Right atrium auricular region (tissue), 2 donors: ENCODE measurements at regions not wholly inside any gene's neighbourhood (a gene's known extent, or its start where the extent isn't known, plus 50 kb on each side); places are given as distances from the start of the nearest gene placed in this dataset.

Experiments
- DNase-seq: peaks from one replicate; pipeline ENCODE4 v3.0.0-alpha.2; 2019; ENCODE audit warnings: low spot score
- H3K27ac ChIP-seq, 2 donors: fragments of 200-600 bp; sonication (generic); 1 replicate in 1 of 2; 2 replicates in 1 of 2; pipeline ENCODE4 v1.5.1; 2016 to 2019
- H3K27me3 ChIP-seq, 2 donors: fragments of 200-600 bp; sonication (generic); one replicate each; pipeline versions ENCODE4 v1.5.1 to v1.6.0; 2017 to 2019
- H3K36me3 ChIP-seq: fragments of 200-600 bp; sonication (generic); one replicate; pipeline ENCODE4 v1.5.1; 2016
- H3K4me1 ChIP-seq, 2 donors: fragments of 200-600 bp; sonication (generic); one replicate each; pipeline versions ENCODE4 v1.5.1 to v1.6.0; 2017 to 2019
- H3K4me3 ChIP-seq, 2 donors: fragments of 200-600 bp; sonication (generic); 1 replicate in 1 of 2; 2 replicates in 1 of 2; pipeline ENCODE4 v1.5.1; 2017 to 2019; ENCODE audit warnings: mild to moderate bottlenecking in 1 of 2, moderate library complexity in 1 of 2
- H3K9me3 ChIP-seq, 2 donors: fragments of 200-600 bp; sonication (generic); one replicate each; pipeline ENCODE4 v1.5.1; 2019
- TF ChIP-seq, protein P1 (sequence below), 2 donors: fragments of 200-600 bp; sonication (generic); IDR thresholded peaks; one replicate each; pipeline ENCODE4 v1.5.1; 2019; ENCODE audit warnings: antibody characterized with exemption in 2 of 2

DNA sequence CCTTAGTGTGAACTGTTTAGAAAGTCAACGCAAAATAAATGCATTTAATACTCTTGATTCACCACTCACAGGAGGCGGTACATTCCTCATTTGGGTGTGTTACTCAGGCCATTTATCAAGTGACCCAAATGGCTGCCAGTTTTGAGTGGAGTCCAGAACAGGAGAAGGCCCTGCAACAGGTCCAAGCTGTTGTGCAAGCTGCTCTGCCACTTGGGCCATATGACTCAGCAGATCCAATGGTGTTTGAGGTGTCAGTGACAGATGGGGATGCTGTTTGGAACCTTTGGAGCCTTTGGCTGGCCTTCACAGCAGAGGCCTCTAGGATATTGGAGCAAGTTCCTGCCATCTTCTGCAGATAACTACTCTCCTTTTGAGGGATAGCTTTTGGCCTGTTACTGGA, 609.2 kb downstream of the KCNT2 start:
- no peak for DNase-seq
- no peaks in the 10 kb centered on the region for H3K4me1 ChIP-seq
- H3K27me3 ChIP-seq = no peaks in the 10 kb centered on the region
- no peak overlapping the region for H3K4me3 ChIP-seq
- TF ChIP-seq, protein P1, sequence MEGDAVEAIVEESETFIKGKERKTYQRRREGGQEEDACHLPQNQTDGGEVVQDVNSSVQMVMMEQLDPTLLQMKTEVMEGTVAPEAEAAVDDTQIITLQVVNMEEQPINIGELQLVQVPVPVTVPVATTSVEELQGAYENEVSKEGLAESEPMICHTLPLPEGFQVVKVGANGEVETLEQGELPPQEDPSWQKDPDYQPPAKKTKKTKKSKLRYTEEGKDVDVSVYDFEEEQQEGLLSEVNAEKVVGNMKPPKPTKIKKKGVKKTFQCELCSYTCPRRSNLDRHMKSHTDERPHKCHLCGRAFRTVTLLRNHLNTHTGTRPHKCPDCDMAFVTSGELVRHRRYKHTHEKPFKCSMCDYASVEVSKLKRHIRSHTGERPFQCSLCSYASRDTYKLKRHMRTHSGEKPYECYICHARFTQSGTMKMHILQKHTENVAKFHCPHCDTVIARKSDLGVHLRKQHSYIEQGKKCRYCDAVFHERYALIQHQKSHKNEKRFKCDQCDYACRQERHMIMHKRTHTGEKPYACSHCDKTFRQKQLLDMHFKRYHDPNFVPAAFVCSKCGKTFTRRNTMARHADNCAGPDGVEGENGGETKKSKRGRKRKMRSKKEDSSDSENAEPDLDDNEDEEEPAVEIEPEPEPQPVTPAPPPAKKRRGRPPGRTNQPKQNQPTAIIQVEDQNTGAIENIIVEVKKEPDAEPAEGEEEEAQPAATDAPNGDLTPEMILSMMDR (IDR thresholded peaks at IDR 0.05) = no peak
- H3K27ac ChIP-seq = no peak overlapping the region
- no peaks in the 10 kb centered on the region for H3K36me3 ChIP-seq
- H3K9me3 ChIP-seq = no peaks in the 10 kb centered on the region

DNA sequence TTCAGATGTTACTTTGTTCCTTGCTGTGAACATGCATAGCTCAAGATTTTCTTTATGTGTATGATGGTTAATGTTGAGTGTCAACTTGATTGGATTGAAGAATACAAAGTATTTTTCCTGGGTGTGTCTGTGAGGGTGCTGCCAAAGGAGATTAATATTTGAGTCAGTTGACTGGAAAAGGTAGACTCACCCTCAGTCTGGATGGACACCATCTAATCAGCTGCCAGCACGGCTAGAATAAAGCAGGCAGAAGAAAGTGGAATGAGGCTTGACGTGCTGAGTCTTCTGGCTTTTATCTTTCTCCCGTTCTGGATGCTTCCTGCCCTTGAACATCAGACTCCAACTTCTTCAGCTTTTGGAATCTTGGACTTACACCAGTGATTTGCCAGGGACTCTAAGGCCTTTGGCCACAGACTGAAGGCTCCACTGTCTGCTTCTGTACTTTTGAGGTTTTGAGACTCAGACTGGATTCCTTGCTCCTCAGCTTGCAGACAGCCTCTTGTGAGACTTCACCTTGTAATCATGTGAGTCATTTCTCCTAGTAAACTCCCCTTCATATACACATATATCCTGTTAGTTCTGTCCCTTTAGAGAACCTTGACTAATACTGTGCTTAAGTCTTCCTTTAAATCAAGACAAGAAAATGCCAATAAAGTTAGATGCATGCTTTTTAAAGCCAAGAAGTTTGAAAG, 626.6 kb downstream of the KCNT2 start:
- H3K36me3 ChIP-seq = no peaks in the 10 kb centered on the region
- TF ChIP-seq, protein P1 (IDR thresholded peaks at IDR 0.05) = no peak
- H3K9me3 ChIP-seq = no peaks in the 10 kb centered on the region
- H3K27ac ChIP-seq = no peak overlapping the region
- no peaks in the 10 kb centered on the region for H3K4me1 ChIP-seq
- no peak overlapping the region for H3K4me3 ChIP-seq
- H3K27me3 ChIP-seq = no peaks in the 10 kb centered on the region
- DNase-seq = no peak

DNA sequence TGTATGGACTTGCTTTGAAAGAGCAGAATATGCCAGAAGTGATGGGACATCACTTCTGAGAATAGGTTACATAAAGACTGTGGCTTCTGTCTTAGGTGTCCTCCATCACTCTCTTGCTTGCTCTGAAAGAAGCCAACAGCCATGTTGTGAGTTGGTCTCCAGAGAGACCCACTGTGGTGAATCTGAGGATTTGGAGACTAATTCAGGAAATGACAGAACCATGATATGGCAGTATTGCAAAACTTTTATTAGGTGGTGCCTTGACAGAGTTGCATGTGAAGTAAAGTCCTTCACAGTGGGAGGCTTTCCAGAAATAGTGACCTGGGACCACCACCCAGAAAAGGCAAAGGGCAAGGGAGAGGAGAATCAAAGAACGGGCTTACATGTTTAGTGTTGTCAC, 628.6 kb downstream of the KCNT2 start:
- H3K36me3 ChIP-seq = no peaks in the 10 kb centered on the region
- no peak overlapping the region for H3K4me3 ChIP-seq
- no peaks in the 10 kb centered on the region for H3K9me3 ChIP-seq
- no peaks in the 10 kb centered on the region for H3K4me1 ChIP-seq
- no peak for DNase-seq
- no peak overlapping the region for H3K27ac ChIP-seq
- no peaks in the 10 kb centered on the region for H3K27me3 ChIP-seq
- TF ChIP-seq, protein P1 (IDR thresholded peaks at IDR 0.05) = no peak

DNA sequence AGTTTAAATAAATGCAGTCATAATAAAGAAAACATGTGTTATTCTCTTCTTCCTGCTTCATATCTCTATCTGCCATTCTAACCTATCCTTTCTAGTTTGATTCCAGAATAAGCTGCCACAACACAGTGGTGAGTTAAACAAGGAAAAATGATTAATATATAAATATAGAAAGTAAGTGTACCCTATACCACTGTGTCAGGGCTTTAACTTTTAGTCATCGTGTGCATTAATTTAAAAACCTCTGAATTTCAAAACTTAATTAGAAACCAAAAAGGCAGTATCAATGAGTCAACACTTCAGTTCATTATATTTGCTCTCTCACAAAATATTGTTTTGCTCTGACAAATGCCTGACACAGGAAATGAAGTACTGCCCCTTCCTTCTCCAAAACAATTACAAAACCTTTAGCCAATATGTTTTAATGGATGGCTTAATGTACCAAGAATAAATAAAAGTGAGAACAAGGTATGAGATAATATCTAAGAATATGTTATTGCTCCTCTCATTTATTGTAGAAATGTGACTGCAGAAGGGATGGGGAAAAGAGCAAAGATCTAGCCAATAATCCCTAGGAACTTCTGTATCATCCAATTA, 634.8 kb downstream of the KCNT2 start:
- Histone ChIP-seq H3K36me3 (no peaks in the 10 kb centered on the region), H3K27me3 (no peaks in the 10 kb centered on the region), H3K4me1 (no peaks in the 10 kb centered on the region), H3K9me3 (no peaks in the 10 kb centered on the region), H3K27ac (no peak overlapping the region), H3K4me3 (no peak overlapping the region)
- TF ChIP-seq, protein P1 (IDR thresholded peaks at IDR 0.05) = no peak
- DNase-seq = no peak

DNA sequence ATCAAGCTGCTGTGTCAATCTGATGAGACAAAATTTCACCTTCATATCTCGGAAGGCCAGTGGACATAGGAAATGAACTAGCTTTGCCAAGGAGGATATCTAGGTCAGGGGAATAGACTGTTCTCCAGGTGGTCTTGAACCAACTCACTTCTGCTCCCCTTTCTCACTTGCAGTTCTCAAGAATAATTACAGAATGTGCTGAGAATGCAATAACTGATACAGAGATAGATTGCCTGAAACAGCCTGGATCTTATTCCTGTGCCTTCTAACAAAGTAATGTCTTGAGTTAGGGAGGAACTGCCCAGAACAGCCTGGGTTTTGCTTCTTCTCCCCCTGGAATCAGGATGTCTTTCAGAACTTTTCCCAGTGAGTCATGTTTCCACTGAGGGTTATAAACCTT, 636.7 kb downstream of the KCNT2 start:
- TF ChIP-seq, protein P1 (IDR thresholded peaks at IDR 0.05) = no peak
- Histone ChIP-seq H3K9me3 (no peaks in the 10 kb centered on the region), H3K4me1 (no peaks in the 10 kb centered on the region), H3K4me3 (no peak overlapping the region), H3K27ac (no peak overlapping the region), H3K36me3 (no peaks in the 10 kb centered on the region), H3K27me3 (no peaks in the 10 kb centered on the region)
- DNase-seq = no peak

DNA sequence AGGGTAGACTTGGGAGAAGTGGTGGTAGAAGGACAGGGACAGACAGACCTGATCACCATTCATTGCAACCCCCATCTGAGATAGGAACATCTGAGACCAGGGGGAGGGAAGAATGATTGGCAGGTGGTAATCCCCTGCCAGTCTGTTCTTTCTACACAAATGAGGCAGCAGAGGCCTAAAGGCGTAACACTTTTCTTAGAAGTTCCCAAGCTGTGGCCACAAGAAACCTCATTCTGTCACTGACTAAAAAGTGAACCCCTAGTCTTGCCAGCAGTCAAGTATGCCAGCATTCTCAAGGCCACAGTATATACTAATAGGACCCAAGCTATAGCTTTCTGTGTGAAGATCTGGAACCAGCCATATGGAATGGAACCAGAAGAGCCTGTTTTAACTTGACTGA, 638.0 kb downstream of the KCNT2 start:
- H3K4me1 ChIP-seq = no peaks in the 10 kb centered on the region
- H3K4me3 ChIP-seq = no peak overlapping the region
- no peaks in the 10 kb centered on the region for H3K36me3 ChIP-seq
- H3K9me3 ChIP-seq = no peaks in the 10 kb centered on the region
- TF ChIP-seq, protein P1 (IDR thresholded peaks at IDR 0.05) = no peak
- H3K27ac ChIP-seq = no peak overlapping the region
- H3K27me3 ChIP-seq = no peaks in the 10 kb centered on the region
- DNase-seq = no peak
